NCI-H82 (cell line): ENCODE measurements at regions not wholly inside any gene's neighbourhood (a gene's known extent, or its start where the extent isn't known, plus 50 kb on each side); places are given as distances from the start of the nearest gene placed in this dataset.

Source experiments
- DNase-seq: peaks from one replicate; lab custom pipeline; 2025; lab: John Stamatoyannopoulos, UW

DNA sequence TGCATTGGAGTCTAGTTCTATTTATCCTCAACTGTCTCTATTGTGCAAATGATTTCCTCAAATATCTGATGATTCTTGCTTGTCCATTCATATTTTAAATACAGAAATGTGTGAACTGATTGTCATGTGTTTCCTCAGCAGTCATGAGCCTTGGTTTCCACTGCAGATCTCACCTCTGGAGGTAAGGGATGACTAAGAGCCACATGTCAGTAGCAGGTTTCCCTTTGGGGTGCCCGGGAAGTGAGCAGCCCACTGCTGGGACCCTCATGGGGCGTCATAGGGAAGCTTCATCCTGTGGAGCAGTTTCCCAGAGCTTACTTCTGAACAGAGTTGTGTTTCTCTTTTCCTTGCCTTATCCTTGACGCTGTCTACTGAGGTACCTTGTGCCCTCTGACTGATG lies 149.2 kb upstream of the TOPAZ1 start:
- no peak for DNase-seq

DNA sequence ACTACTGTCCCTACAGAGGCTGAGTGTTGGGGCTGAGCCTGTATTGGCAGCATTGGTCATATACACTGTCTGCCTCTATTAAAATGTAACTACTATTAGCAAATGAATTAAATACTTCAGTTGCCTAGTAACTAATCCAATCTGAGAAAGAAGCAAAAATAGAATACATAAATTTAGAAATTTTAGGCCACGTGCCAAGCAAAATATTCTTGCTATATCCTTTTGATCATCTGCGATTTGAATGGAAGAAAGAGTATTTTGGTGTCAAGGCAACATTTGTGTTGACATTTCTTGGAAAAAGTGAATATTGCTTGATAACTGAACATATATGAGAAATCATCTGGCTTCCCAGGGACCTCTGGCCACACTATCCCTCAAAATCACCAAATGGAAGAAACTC lies 148.2 kb upstream of the TOPAZ1 start:
- no peak for DNase-seq

DNA sequence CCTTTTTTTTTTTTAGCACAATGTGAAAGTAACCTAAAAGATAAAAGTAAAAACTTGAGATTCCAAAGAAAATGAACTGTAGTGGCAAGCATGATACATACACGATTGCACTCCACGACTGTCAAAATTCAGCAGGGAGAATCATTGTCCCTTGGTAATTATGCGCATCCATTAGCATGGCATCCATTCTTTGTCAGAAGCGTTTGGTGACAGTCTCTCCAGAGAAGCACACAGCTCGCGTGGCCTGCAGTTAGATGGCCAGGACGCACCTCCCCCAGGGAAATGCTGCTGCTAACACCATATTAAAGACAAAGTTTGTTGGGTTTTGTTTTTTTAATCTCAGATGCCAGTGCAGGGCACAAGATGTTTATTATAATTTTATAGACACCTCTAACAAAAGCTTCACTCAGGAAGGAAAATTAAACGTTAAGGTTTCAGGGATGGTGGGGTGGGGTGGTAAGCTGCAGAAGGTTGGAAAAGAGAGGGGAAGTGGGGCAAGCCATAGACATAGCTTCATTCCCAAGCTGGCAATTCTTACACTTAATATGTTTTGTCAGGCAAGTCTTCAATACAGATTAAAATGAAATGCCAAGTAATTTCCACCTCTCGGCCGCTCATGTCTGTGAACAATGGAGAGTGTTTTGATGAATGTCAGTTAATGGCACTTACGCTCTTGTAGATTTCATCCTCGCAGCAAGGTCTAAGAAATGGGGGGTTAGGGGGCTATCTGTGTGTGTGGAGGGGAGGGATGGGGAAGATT lies 142.8 kb upstream of the TOPAZ1 start:
- DNase-seq, result no peak

DNA sequence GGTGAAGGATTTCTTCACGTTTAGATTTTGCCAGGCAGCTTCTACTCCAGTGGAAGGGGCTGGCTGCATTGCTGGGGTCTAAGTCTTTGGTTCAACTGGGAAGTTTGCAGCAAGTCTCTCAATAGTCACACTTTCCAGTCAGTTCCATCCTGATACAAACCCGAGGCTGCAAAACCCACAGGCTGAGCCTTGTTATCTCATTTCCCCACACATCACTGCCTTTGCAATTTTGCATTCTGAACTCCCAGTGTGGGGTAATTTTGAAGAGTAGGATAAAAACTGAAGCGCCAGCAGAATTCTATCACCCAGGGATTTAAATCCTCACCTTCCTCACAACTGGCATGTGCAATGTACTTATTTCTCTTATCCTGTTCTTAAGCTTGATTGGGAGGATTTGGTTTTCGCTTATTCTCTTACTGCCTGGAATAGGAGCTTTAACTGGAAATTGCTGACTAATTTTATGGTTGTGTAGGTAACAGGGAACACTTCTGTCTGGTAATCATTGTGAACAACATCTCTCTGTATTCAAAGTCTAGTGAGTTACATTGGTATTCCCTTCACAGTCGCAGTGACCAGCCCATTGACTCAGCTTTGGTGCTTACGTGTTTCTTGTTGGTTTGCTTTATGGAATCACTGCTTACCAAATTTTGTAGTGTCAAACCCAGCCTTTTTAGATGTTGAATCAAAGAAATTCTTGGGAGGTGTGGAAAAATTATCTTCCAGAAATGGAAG lies 142.0 kb upstream of the TOPAZ1 start:
- DNase-seq, result peak; percentile 2

DNA sequence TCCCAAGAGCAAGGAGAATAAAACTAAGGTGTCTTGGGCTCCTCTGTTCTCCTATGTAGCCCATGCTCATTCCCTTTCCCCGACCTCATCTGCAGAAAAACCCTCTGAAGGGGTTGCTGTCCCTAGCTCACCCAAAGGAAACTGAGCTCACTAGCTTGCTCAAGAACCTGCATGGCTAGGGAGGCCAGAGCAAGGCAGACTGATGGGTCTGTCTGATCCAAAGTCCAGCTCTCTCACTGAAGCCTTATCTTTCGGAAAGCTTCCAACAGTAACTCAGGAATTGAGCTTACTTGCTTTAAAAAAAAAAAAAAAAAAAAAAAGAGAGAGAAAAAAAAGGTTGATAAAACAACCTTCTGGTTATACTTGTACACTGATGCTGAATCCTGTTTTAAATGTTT lies 141.4 kb upstream of the TOPAZ1 start:
- no peak for DNase-seq

DNA sequence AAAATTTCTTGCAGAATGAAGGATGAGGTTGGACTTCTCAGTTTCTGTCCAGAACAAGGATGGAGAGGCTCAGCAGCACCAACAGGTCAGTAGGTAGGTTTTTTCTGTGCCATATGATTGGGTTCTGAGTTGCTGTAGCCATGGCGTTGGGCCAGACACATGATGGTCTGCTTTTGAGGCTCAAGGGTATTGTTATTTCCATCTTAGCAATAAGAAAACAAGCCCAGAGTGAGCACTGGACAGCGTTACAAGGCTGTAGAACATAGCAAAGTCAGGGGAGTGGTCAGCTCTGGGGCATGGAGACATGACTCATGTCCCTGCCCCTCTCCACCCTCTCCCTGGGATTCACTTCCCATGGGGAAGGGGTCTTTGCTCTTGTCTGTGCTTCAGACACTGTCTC lies 137.6 kb upstream of the TOPAZ1 start:
- no peak for DNase-seq

DNA sequence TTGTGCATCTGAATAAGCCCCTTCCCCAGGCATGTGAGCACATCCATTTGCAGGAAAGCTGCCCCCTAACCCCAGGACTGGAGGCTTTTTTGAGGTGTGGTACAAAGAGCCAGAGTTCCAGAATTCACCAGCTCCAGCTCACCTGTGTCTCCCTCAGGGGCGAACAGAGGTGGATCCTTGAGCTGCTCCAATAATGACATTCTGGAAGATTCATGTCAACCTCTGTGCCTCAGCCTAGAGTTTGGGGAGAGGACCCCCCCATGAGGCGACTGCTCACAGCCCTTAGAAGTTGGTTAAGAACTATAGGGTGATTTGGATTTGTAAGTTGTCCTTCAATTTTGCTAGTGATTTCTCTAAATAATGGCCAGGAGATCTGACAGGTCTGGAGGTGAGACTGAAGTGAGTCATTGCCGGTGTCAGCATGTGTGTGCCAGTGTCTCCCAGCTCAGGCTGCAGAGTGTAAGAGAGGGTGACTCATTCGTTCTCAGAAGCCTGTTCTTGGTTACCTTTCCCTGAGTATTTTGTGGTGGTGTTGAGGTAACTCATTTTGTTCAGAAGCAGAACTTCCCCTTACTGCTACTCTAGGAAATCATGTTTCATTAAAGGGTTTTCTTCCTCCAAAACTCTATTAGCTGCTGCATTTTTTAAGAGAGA lies 136.9 kb upstream of the TOPAZ1 start:
- no peak for DNase-seq

DNA sequence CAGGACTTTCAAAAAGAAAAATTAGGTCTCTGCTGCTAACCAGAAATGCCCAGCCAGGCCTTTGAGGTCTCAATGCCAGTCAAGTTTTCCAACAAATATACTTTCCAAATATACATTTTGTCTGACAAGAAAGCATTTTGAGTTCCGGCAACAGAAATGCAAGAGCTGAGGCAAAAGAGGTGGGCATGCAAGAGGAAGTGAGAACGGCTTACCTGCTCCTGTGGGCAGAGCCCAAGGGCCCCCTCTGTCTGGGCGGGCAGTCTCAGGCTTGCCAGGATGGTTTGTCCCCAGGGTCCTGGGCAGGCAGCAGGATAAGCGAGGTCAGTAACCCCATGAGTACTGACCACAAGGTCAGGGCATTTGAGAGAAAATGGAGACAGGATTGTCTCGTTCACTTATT lies 136.1 kb upstream of the TOPAZ1 start:
- no peak for DNase-seq

DNA sequence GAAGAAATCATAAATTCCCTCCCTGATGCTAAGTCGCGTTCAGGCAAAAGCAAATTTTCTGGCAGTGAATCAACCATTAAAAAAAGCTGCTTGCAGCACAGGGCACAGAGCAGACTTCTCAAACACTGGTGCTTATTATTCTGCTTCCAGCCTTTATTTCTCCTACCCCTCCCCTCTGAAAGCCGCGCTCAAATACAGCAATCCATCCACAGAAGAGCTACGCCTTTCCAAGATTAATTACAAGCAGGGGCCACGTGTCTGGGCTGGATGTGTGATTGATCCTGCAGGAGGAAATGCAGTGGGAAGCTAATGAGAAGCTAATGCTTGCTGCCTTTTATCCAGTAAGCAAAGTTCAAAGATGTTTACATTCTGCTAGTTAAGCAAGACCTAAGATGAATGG lies 134.9 kb upstream of the TOPAZ1 start:
- DNase-seq, result peak; percentile 58

DNA sequence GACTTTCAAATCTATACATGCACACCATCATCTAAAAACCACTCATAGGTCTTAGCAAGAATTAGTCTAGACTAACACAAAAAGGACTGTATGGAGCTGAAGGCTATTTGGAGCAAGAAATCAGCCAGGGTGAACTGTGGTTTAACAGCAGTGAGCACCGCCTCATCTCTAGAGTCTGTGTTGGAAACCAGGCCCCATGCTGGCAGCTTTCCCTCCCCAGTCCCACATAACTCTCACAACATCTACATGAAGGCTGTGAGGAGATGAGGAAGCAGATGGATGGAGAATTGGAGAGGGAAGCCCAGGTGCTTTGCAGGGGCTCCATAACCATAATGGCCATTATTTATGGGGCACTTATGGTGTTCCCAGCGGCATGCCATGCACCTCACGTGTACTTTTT lies 133.2 kb upstream of the TOPAZ1 start:
- DNase-seq, result no peak

DNA sequence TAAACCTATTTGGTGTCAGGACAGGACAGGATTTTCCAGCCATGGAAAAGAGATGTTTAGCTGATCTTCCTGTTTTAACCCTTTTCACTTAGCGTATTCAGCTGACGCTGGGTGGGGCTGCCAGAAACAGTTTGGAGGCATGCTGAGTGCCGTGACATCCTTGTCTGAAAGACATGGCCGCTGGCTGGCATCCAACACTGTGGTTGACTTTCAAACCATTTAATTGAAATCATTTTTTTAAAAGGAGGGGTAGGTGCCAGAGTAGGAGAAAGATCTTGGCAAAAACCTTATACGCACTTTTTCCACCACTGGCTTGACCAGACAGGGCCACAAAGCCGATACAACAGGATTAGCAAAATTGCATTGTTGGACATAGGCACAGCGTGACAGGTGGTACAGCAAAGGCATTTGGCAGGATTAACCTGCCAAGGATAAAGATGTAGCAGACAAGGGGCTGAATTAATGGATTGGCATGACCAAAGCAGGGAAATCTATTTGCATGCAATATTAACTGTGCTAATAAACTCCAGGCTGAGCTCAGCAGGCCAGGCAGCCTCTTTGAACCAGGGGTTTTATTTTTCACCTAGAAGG lies 131.8 kb upstream of the TOPAZ1 start:
- peak; percentile 88 for DNase-seq

DNA sequence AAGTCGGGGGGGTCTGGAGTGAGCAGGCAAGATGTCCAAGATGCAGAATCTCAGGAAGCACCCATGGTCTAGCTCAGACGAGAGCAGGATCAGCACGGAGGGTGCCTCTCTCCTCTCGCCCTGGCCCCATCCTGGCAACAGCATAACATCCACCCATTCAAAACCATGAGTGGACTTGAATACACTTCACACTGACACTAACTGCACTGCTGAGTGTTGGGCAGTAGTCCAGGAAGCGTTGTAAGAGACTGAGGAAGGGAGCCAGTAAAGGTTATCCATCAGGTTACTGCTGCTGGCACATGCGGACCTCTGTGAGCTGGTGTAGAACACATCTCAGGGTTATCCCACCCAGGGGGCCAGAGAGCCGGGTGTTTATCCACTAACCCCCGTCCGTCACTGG lies 131.0 kb upstream of the TOPAZ1 start:
- DNase-seq, result peak; percentile 13

DNA sequence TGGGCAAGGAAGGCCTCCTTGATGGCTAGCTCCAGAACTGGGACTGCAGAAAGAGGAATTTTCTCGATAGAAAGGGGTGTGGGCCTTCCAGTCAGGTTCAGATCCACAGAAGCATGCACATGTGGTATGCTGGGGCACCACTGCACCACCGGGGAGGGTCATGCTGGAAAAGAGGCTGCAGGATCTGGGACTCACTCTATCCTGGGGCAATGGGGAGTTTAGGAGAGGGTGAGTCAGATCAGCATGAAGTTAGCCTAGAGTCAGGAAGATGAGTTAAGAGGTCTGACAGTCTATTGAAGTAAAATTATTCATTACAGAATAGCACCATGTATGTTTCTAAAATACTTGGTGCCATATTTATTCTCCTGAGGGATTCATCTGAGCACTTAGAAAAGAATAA lies 130.2 kb upstream of the TOPAZ1 start:
- DNase-seq, result no peak

DNA sequence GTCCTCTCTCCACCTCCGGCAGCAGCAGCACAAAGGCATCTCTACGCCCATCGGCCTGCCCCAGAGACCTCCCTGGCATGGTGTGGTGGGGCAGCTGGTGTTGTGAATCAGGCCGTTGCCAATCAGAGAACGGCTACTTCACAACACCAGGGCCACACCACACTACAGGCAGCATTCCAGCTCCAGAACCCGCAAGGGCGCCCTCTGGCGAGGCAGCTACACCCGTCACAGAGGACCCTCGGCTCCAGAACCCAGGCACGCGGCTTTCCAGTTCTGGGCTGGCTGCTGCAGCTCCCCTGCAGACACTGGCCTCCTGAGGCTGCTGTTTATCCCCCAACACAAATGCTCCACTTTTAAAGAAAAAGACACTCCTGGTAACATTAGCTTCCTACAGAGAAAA lies 127.5 kb upstream of the TOPAZ1 start:
- DNase-seq, result peak; percentile 2

DNA sequence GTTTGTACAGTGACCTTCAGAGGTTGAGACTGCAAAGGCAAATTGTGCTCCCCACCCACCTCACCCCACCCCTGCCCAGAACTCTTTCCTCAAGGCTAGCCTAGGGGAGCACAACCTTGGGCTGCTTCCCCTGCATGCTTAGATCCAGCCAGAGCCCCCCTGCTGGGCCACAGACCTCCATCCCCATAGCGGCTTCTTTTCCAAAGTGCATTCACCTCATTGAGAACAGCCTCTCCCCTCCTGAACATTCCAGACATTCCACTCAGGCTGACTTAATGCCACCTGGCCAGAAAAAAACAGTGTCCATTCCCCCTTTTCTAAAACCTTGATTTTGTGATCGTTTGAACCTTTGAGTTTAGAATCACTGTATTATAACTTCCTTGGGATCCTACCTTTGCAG lies 124.4 kb upstream of the TOPAZ1 start:
- no peak for DNase-seq

DNA sequence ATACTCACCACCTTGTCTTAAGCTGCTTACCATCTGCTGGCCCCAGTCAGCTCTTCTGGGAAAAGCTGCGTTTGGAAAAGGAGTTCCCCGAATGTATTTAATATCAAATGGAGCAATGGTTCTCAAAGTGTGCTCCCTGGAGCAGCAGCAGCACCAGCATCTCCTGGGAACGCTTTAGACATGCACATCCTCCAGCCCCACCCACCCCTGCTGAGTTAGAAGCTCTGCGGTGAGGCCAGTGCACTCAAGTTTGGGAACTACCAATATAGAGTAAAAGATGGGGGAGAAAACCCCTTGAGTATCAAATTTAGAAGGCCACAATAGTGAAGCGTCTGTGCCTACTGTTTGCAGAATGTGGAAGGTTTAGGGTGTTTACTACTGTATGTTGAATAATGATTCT lies 124.0 kb upstream of the TOPAZ1 start:
- DNase-seq, result peak; percentile 44

DNA sequence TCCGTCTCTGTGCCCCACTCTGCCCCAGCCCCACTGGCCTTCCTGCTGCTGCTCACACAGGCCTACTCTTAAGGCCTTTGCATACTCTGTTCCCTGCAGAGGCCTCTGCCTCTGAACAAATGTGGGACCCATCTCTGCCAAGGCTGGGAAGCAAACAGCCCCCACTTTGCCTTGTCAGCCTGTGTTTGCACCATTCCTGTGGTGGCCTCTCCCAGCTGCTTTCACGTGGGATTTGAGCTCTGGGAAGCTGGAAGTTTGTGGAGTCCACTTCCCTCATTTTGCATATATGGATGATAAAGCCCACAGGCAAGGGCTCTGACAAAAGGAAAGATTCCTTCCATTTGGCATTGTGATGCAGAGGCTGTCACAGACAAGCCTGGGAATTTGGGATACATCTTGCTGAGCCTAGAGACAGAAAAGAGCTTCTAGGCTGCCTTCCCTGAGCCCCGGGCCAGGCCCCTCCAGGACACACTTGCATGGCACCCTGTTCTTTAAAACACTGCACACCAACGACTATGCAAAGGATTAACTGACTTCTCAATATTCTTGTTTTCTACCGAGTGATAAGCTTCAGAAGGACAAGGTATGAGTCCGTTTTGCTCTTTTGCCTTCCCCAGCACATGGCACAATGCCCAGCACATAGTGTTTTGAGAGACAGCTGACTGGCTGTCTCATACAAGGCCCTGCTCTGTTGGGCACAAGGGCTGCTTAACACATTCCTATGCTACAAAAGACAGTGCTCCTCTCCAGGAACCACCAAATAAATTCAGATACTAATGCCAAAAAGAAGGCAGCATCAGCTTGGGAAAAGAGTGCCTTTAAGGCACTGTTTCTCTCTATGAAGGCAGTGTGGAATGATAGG lies 120.7 kb upstream of the TOPAZ1 start:
- DNase-seq, result no peak

DNA sequence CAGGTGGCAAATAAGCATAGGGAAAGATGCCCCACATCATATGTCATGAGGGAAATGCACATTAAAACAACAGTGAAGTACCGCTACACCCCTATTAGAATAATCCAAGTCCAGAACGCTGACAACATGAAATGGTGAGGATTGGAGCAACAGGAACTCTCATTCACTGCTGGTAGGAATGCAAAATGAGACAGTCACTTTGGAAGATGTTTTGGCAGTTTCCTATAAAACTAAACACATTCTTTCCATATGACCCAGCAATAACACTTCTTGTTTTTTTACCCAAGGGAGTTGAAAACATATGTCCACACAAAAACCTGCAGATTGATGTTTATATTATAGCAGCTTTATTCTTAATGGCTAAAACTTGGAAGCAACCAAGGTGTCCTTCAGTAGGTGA lies 116.4 kb upstream of the TOPAZ1 start:
- no peak for DNase-seq

DNA sequence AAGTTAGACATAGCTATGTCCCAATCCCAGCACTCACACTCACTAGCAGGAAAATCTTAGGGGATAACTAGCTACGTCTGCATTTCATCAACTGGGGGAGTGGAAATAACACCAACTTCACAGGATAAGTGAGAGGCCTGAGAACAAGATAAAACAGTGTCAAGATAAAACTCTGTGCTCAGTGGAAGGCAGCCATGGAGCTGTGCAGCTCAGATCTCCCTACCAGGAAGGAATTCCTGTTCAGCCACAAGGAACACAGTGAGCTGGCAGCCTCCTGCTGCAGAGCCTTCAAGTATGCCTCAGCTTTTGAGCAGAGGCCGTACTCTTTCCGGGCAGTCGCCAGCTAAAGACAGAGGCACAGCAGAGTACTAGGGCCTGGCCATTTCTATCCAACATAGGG lies 115.8 kb upstream of the TOPAZ1 start:
- DNase-seq, result no peak

DNA sequence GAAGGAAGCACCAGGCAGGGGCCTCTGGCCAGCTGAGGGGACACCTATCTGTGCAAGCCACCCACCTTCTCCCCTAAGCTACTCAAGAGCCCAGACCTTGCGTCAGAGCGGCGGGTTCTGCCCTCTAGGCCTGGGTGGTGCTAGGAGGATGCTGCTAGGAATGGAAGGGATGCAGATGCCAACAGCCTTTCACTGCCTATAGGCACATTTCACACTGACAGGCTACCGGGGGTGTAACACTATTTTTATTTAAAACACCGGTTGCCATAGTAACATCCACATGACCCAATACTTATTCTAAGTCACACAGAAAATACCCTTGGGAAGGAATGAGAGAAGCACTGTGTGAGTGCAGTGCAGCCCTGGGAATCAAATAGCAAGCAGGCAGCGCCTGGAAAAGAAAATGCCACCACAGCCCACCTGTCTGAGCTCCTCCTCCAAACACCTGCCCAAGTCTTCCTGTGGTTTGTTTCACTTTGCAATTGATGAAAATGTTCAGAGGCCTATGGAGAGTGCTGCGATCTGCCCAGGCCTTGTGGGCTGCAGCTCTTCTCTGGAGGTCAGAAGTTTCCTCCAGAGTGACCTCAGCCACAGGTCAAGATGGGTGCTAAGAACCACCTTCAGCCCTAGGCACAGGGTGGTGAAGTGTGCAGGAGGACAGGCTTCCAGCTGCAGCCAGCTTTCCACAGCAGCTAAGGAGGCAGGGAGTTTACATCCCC lies 113.5 kb upstream of the TOPAZ1 start:
- no peak for DNase-seq

DNA sequence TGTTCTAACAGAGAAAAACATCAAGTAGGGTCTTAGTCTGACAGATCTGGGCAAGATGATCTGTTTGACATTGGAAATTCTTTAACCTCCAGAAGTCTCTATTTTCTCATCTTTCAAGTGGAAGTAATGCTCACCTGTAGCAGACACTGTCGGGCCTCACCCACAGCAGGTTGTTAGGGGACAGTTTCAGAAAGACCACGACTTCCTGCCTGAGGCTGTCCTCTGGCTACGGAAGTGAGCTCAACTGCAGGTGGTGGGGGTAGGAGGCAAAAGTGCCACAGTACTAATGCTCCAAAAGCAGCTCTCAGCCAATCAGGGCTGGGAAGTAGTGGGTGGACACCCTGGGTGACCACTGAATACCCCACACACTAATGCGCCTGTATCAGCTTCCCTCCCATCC lies 111.4 kb upstream of the TOPAZ1 start:
- no peak for DNase-seq
